GM23338 (cell line): ENCODE measurements at regions not wholly inside any gene's neighbourhood (a gene's known extent, or its start where the extent isn't known, plus 50 kb on each side); places are given as distances from the start of the nearest gene placed in this dataset.
A peak's percentile ranks its signal among the peaks of the same experiment; 100 is the strongest.

Experiments used
- ATAC-seq: fragments of 200-7000 bp; cut with Tn5 transposase; 3 replicates; pipeline ENCODE4 v1.9.1; 2020
- DNase-seq: peaks from one replicate; pipeline ENCODE4 v3.0.0-alpha.2; 2015; ENCODE audit warnings: low spot score
- H2AFZ ChIP-seq: fragments of 200-600 bp; sonication (generic); 2 replicates; pipeline ENCODE4 v1.8.0; 2016; ENCODE audit warnings: antibody characterized with exemption, mild to moderate bottlenecking, moderate library complexity
- H3F3A ChIP-seq: fragments of 200-600 bp; sonication (generic); replicated peaks from 2 replicates; pipeline ENCODE4 v1.8.0; 2017; ENCODE audit warnings: antibody characterized with exemption, mixed run types, low read depth
- H3K27ac ChIP-seq: fragments of 200-600 bp; sonication (generic); 2 replicates; pipeline ENCODE4 v1.6.1; 2016; ENCODE audit warnings: low read depth
- H3K27me3 ChIP-seq: fragments of 200-600 bp; sonication (generic); 2 replicates; pipeline ENCODE4 v1.8.0; 2016; ENCODE audit warnings: mild to moderate bottlenecking, mixed run types, moderate library complexity; ENCODE audit not compliant: insufficient read depth
- H3K36me3 ChIP-seq: fragments of 200-600 bp; sonication (generic); 2 replicates; pipeline ENCODE4 v1.8.0; 2016; ENCODE audit warnings: mild to moderate bottlenecking; ENCODE audit not compliant: insufficient read depth
- H3K4me1 ChIP-seq: fragments of 200-600 bp; sonication (generic); 2 replicates; pipeline ENCODE4 v1.8.0; 2016; ENCODE audit warnings: mild to moderate bottlenecking, moderate library complexity; ENCODE audit not compliant: insufficient read depth
- H3K4me2 ChIP-seq: fragments of 200-600 bp; sonication (generic); 2 replicates; pipeline ENCODE4 v1.7.1; 2017; ENCODE audit warnings: mixed run types
- H3K4me3 ChIP-seq: fragments of 200-600 bp; sonication (generic); 2 replicates; pipeline ENCODE4 v1.6.1; 2016; ENCODE audit warnings: mixed run types
- H3K79me2 ChIP-seq: fragments of 200-600 bp; sonication (generic); replicated peaks from 2 replicates; pipeline ENCODE4 v1.8.0; 2017; ENCODE audit warnings: mild to moderate bottlenecking; ENCODE audit not compliant: insufficient read depth
- H3K9me2 ChIP-seq: fragments of 200-600 bp; sonication (generic); 2 replicates; pipeline ENCODE4 v1.8.0; 2017; ENCODE audit not compliant: insufficient read depth
- H4K20me1 ChIP-seq: fragments of 200-600 bp; sonication (generic); replicated peaks from 2 replicates; pipeline ENCODE4 v1.8.0; 2017; ENCODE audit warnings: mild to moderate bottlenecking; ENCODE audit not compliant: insufficient read depth
- H3K27ac Mint-ChIP-seq: 2 replicates; pipeline ENCODE4 v1.8.0; 2020; ENCODE audit warnings: inconsistent platforms, mild to moderate bottlenecking, moderate library complexity, mixed read lengths
- H3K27me3 Mint-ChIP-seq: 3 replicates; pipeline ENCODE4 v1.8.0; 2022; ENCODE audit warnings: low read depth, mild to moderate bottlenecking, moderate library complexity, mixed read lengths, inconsistent platforms; ENCODE audit not compliant: insufficient read depth, poor library complexity
- H3K36me3 Mint-ChIP-seq: 3 replicates; pipeline ENCODE4 v1.8.0; 2021; ENCODE audit warnings: low read depth, mild to moderate bottlenecking, inconsistent platforms, moderate library complexity, mixed read lengths
- H3K4me1 Mint-ChIP-seq: 3 replicates; pipeline ENCODE4 v1.8.0; 2020; ENCODE audit warnings: mild to moderate bottlenecking, inconsistent platforms, mixed read lengths
- H3K4me3 Mint-ChIP-seq: 3 replicates; pipeline ENCODE4 v1.8.0; 2021; ENCODE audit warnings: moderate library complexity, mild to moderate bottlenecking, inconsistent platforms, mixed read lengths
- H3K9me3 Mint-ChIP-seq: 3 replicates; pipeline ENCODE4 v1.8.0; 2020; ENCODE audit warnings: moderate library complexity, mild to moderate bottlenecking, inconsistent platforms, mixed read lengths
- ETS1 ChIP-seq: IDR thresholded peaks from 2 replicates; pipeline ENCODE4 v1.6.1; 2016; ENCODE audit warnings: antibody characterized with exemption
- EZH2 ChIP-seq: fragments of 200-600 bp; sonication (generic); IDR thresholded peaks from one replicate; pipeline ENCODE4 v1.8.0; 2017; ENCODE audit warnings: antibody characterized with exemption, mild to moderate bottlenecking, low read depth; ENCODE audit not compliant: unreplicated experiment
- EZH2phosphoT487 ChIP-seq: fragments of 200-600 bp; sonication (generic); IDR thresholded peaks from one replicate; pipeline ENCODE4 v1.8.1; 2018; ENCODE audit warnings: antibody characterized with exemption; ENCODE audit not compliant: unreplicated experiment
- NANOG ChIP-seq: IDR thresholded peaks from 2 replicates; pipeline ENCODE4 v1.6.1; 2016; ENCODE audit warnings: antibody characterized with exemption, borderline replicate concordance
- STAT1 ChIP-seq: IDR thresholded peaks from one replicate; pipeline ENCODE4 v1.6.1; 2016; ENCODE audit warnings: antibody characterized with exemption; ENCODE audit not compliant: unreplicated experiment
- ZNF114 ChIP-seq: fragments of 250-450 bp; sonication (Bioruptor Pico); IDR thresholded peaks from 2 replicates; pipeline ENCODE4 v1.5.0; 2020; ENCODE audit warnings: mild to moderate bottlenecking, moderate library complexity
- ZNF331 ChIP-seq: fragments of 250-450 bp; sonication (Bioruptor Pico); IDR thresholded peaks from 2 replicates; pipeline ENCODE4 v1.5.0; 2020; ENCODE audit warnings: low read depth, mild to moderate bottlenecking, moderate library complexity
- TF ChIP-seq, protein P1 (sequence below), 2 experiments: fragments of 200-600 bp in 1 of 2; sonication (generic) in 1 of 2; conservative IDR thresholded peaks; 2 replicates each; pipeline versions ENCODE4 v1.5.1 to v1.6.1; 2016 to 2017; ENCODE audit warnings: antibody characterized with exemption in 2 of 2, low read depth in 2 of 2, mild to moderate bottlenecking in 2 of 2, moderate library complexity in 1 of 2
- TF ChIP-seq, protein P2 (sequence below): IDR thresholded peaks from one replicate; pipeline ENCODE4 v1.6.1; 2018; ENCODE audit warnings: antibody characterized with exemption; ENCODE audit not compliant: unreplicated experiment

DNA sequence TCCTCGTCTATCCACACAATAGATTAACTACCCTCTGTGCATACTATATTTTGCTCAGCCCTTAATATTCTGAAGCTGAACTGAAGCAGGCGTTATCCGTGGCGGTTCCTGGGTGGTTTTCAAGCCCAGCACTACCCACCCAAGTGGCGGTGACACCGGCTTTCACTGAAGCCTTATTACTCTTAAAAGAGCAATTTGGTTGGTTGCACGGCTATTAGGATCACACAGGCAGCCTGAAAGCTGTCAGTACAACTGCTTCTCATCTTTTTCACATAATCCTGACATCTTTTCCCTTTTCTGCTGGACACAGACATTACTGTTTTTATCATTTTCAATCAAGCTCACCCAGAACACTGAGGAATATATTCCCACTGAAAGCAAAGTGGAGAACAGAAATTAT is 525.3 kb upstream of the ZNF717 start (continued):
- TF ChIP-seq, protein P1, sequence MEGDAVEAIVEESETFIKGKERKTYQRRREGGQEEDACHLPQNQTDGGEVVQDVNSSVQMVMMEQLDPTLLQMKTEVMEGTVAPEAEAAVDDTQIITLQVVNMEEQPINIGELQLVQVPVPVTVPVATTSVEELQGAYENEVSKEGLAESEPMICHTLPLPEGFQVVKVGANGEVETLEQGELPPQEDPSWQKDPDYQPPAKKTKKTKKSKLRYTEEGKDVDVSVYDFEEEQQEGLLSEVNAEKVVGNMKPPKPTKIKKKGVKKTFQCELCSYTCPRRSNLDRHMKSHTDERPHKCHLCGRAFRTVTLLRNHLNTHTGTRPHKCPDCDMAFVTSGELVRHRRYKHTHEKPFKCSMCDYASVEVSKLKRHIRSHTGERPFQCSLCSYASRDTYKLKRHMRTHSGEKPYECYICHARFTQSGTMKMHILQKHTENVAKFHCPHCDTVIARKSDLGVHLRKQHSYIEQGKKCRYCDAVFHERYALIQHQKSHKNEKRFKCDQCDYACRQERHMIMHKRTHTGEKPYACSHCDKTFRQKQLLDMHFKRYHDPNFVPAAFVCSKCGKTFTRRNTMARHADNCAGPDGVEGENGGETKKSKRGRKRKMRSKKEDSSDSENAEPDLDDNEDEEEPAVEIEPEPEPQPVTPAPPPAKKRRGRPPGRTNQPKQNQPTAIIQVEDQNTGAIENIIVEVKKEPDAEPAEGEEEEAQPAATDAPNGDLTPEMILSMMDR (conservative IDR thresholded peaks at IDR 0.05; ENCODE audit: low read depth in 2 of 2), result no peak
- TF ChIP-seq ZNF331 (CRISPR knock-in tag) (no peak), ZNF114 (CRISPR knock-in tag) (no peak), EZH2 (no peak), ETS1 (no peak), EZH2phosphoT487 (no peak), NANOG (no peak), STAT1 (no peak)
- TF ChIP-seq, protein P2, sequence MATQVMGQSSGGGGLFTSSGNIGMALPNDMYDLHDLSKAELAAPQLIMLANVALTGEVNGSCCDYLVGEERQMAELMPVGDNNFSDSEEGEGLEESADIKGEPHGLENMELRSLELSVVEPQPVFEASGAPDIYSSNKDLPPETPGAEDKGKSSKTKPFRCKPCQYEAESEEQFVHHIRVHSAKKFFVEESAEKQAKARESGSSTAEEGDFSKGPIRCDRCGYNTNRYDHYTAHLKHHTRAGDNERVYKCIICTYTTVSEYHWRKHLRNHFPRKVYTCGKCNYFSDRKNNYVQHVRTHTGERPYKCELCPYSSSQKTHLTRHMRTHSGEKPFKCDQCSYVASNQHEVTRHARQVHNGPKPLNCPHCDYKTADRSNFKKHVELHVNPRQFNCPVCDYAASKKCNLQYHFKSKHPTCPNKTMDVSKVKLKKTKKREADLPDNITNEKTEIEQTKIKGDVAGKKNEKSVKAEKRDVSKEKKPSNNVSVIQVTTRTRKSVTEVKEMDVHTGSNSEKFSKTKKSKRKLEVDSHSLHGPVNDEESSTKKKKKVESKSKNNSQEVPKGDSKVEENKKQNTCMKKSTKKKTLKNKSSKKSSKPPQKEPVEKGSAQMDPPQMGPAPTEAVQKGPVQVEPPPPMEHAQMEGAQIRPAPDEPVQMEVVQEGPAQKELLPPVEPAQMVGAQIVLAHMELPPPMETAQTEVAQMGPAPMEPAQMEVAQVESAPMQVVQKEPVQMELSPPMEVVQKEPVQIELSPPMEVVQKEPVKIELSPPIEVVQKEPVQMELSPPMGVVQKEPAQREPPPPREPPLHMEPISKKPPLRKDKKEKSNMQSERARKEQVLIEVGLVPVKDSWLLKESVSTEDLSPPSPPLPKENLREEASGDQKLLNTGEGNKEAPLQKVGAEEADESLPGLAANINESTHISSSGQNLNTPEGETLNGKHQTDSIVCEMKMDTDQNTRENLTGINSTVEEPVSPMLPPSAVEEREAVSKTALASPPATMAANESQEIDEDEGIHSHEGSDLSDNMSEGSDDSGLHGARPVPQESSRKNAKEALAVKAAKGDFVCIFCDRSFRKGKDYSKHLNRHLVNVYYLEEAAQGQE, result no peak

DNA sequence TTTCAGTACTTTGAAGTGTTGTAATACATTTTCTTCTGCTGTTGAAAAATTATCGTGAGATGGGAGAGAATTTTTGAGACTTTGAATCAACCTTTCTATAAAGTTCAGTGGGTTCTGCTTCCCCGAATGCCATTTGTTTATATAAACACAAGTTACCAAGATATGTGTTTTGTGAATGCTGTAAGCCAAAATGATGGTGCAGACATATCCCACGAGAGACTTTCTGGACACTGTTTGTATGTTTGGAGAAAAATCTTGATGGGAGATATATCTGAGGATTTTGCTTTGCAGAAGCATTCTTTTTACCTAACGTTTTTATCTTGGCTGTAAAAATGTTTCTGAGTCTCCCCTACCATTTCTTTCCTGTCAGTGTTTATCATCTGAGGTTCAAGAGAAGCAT is 526.6 kb upstream of the ZNF717 start:
- H3K27me3 ChIP-seq, result no peaks in the 10 kb centered on the region
- no peaks in the 10 kb centered on the region for H3K4me1 ChIP-seq
- ATAC-seq, result no peak
- Mint-ChIP-seq H3K4me3 (no peak overlapping the region), H3K27me3 (peaks cover 2% of the 10 kb centered on the region), H3K27ac (peak overlapping the region; percentile 60; the same call in 1 of the 2 replicates), H3K9me3 (peaks cover 10% of the 10 kb centered on the region), H3K36me3 (peaks cover 10% of the 10 kb centered on the region; the same call in 2 of the 3 replicates), H3K4me1 (peaks cover 22% of the 10 kb centered on the region)
- H3K36me3 ChIP-seq, result peaks cover 3% of the 10 kb centered on the region; the same call in 1 of the 2 replicates
- no peak overlapping the region for H3K4me3 ChIP-seq
- DNase-seq, result no peak
- H3K4me2 ChIP-seq, result no peak overlapping the region
- H3F3A ChIP-seq, result no peaks in the 10 kb centered on the region
- no peaks in the 10 kb centered on the region for H4K20me1 ChIP-seq
- H3K79me2 ChIP-seq, result no peaks in the 10 kb centered on the region
- no peak overlapping the region for H3K27ac ChIP-seq
- H3K9me2 ChIP-seq, result no peaks in the 10 kb centered on the region
- no peak overlapping the region for H2AFZ ChIP-seq
- TF ChIP-seq, protein P2, result no peak
- TF ChIP-seq, protein P1 (conservative IDR thresholded peaks at IDR 0.05; ENCODE audit: low read depth in 2 of 2), result no peak
